ENCODE measurements at regions not wholly inside any gene's neighbourhood (a gene's known extent, or its start where the extent isn't known, plus 50 kb on each side); places are given as distances from the start of the nearest gene placed in this dataset.

DNA sequence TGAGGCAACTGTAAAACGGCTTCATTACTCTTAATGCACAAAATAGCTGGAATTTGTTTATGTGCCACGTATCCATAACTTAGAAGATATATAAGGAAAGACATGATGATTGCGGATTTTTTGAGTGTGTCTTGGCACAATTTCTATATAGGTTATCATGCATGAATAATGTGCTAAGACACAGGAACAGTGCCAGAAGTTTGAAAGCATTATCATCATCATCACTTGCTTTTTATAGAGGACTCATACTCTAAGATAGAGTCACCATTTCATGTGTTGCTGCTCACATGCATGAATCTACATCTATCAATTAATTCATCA, 113.4 kb downstream of the ELOVL4 start:
- H3K27me3 ChIP-seq (ENCODE audit: control insufficient read depth in 5 of 5, insufficient read depth in 4 of 5, low read length in 5 of 5): no peaks in the 10 kb centered on the region
- H3K4me3 ChIP-seq (ENCODE audit: low read depth in 1 of 5, low read length in 5 of 5): no peak overlapping the region
- no peak overlapping the region for H3K9ac ChIP-seq (ENCODE audit: low read length in 5 of 5)
- H3K4me1 ChIP-seq (ENCODE audit: control insufficient read depth in 5 of 5, insufficient read depth in 5 of 5, low read length in 5 of 5): no peaks in the 10 kb centered on the region
- H3K9me3 ChIP-seq (ENCODE audit: control insufficient read depth in 5 of 5, low read length in 5 of 5): no peaks in the 10 kb centered on the region
- no peaks in the 10 kb centered on the region for H3K36me3 ChIP-seq (ENCODE audit: control insufficient read depth in 5 of 5, insufficient read depth in 5 of 5, low read length in 5 of 5)
- H3K27ac ChIP-seq (ENCODE audit: low read depth, low read length): no peak overlapping the region

DNA sequence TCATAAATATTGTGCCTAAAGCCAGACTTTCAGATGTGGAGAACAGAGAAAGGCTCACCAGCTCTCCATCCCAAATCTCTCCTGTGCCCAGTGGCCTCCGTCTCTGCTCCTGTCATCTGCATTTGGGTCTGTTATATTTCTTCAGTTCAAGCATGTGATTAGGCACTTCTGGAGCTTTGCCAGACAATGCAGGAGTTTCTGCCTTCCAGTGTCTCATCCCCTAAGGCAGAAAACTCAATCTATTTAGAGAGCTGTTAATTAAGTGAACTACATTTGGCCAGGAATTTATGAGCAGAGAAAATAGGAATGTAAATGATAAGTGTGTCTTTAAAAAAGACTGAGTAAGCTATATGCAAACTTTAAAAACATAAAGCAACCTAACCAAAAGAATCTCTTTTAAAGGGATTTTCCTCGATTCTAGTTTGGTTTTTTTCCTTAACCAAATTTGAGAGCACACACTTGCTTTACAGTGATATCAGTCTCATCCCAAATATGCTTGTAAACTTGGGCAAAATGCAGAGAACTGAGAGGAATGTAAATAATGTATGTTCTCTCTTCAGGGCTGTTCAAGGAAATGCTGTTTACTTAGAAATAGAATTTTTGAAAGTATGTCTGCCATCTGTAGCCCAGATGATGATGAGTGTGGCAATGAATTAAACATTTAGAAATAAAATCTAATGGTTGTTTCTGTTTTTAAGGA, 113.9 kb downstream of the ELOVL4 start:
- Histone ChIP-seq H3K36me3 (ENCODE audit: control insufficient read depth in 5 of 5, insufficient read depth in 5 of 5, low read length in 5 of 5) (no peaks in the 10 kb centered on the region), H3K27me3 (ENCODE audit: control insufficient read depth in 5 of 5, insufficient read depth in 4 of 5, low read length in 5 of 5) (no peaks in the 10 kb centered on the region), H3K9ac (ENCODE audit: low read length in 5 of 5) (no peak overlapping the region), H3K27ac (ENCODE audit: low read depth, low read length) (no peak overlapping the region), H3K9me3 (ENCODE audit: control insufficient read depth in 5 of 5, low read length in 5 of 5) (no peaks in the 10 kb centered on the region), H3K4me3 (ENCODE audit: low read depth in 1 of 5, low read length in 5 of 5) (no peak overlapping the region), H3K4me1 (ENCODE audit: control insufficient read depth in 5 of 5, insufficient read depth in 5 of 5, low read length in 5 of 5) (no peaks in the 10 kb centered on the region)

DNA sequence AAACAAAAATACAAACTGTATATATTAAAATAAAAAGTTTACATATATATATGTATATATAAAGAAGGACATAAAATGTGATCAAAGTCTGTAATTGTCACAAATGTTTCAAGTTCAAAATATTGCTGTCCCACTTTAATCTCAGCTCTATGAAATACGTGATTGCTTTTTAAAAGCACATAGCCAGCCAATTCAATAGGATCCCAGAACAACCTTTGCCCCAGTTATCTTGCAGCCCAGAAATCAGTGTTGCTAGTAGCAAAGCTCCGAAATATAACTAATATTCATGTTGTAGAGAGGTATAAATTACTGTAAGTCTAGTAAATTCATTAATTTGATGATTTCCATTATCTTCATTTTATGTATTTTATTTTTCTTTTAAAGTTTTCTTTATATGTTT, 114.6 kb downstream of the ELOVL4 start:
- no peaks in the 10 kb centered on the region for H3K36me3 ChIP-seq (ENCODE audit: control insufficient read depth in 5 of 5, insufficient read depth in 5 of 5, low read length in 5 of 5)
- no peaks in the 10 kb centered on the region for H3K27me3 ChIP-seq (ENCODE audit: control insufficient read depth in 5 of 5, insufficient read depth in 4 of 5, low read length in 5 of 5)
- no peaks in the 10 kb centered on the region for H3K9me3 ChIP-seq (ENCODE audit: control insufficient read depth in 5 of 5, low read length in 5 of 5)
- H3K9ac ChIP-seq (ENCODE audit: low read length in 5 of 5): no peak overlapping the region
- H3K4me3 ChIP-seq (ENCODE audit: low read depth in 1 of 5, low read length in 5 of 5): no peak overlapping the region
- H3K4me1 ChIP-seq (ENCODE audit: control insufficient read depth in 5 of 5, insufficient read depth in 5 of 5, low read length in 5 of 5): no peaks in the 10 kb centered on the region
- H3K27ac ChIP-seq (ENCODE audit: low read depth, low read length): no peak overlapping the region

DNA sequence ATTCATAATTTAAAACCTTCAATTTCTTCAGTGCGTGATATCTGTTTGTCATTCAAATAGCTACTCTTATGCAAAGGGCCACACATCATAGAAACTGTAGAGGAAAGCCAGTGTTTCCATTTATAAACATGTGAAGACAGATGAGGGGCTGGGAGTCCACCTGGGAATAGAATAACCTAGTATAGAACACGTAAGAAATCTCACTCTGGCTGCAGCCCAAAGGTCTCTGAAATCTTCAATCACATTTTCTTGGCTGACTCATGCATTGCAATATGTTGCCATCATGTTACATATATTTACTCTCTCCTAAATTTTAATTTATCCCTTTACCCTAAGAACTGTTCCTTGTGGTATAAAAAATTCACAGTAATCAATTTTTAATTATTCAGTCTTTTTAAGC, 123.2 kb downstream of the ELOVL4 start:
- H3K4me1 ChIP-seq (ENCODE audit: control insufficient read depth in 5 of 5, insufficient read depth in 5 of 5, low read length in 5 of 5): no peaks in the 10 kb centered on the region
- no peaks in the 10 kb centered on the region for H3K27me3 ChIP-seq (ENCODE audit: control insufficient read depth in 5 of 5, insufficient read depth in 4 of 5, low read length in 5 of 5)
- no peaks in the 10 kb centered on the region for H3K36me3 ChIP-seq (ENCODE audit: control insufficient read depth in 5 of 5, insufficient read depth in 5 of 5, low read length in 5 of 5)
- peaks cover 0 to 3% (median 2%) of the 10 kb centered on the region in 5 donors for H3K9me3 ChIP-seq (ENCODE audit: control insufficient read depth in 5 of 5, low read length in 5 of 5)
- no peak overlapping the region for H3K4me3 ChIP-seq (ENCODE audit: low read depth in 1 of 5, low read length in 5 of 5)
- no peak overlapping the region for H3K27ac ChIP-seq (ENCODE audit: low read depth, low read length)
- no peak overlapping the region for H3K9ac ChIP-seq (ENCODE audit: low read length in 5 of 5)

DNA sequence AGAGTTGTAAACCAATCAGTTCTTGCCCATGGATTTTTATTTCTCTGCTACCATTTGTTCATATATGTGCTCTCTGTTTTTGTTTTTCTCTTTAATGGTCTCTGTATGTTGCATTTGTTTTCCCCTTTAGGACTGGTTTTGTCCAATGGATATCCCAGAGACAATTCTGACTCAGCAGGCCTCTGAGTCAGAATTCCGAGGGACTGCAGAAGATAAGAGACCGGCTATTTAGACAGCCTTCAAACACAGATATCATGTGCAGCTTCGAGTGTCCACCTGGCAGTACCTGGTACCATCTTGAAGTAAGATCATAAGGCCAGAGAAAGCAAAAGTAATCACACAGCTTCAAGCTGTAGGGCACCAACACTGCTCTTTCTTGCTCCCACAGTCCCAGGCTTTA, 125.5 kb downstream of the ELOVL4 start:
- Histone ChIP-seq H3K4me3 (ENCODE audit: low read depth in 1 of 5, low read length in 5 of 5) (no peak overlapping the region), H3K4me1 (ENCODE audit: control insufficient read depth in 5 of 5, insufficient read depth in 5 of 5, low read length in 5 of 5) (no peaks in the 10 kb centered on the region), H3K9me3 (ENCODE audit: control insufficient read depth in 5 of 5, low read length in 5 of 5) (peaks cover 0 to 3% (median 2%) of the 10 kb centered on the region in 5 donors), H3K27me3 (ENCODE audit: control insufficient read depth in 5 of 5, insufficient read depth in 4 of 5, low read length in 5 of 5) (no peaks in the 10 kb centered on the region), H3K36me3 (ENCODE audit: control insufficient read depth in 5 of 5, insufficient read depth in 5 of 5, low read length in 5 of 5) (no peaks in the 10 kb centered on the region), H3K9ac (ENCODE audit: low read length in 5 of 5) (no peak overlapping the region), H3K27ac (ENCODE audit: low read depth, low read length) (no peak overlapping the region)

DNA sequence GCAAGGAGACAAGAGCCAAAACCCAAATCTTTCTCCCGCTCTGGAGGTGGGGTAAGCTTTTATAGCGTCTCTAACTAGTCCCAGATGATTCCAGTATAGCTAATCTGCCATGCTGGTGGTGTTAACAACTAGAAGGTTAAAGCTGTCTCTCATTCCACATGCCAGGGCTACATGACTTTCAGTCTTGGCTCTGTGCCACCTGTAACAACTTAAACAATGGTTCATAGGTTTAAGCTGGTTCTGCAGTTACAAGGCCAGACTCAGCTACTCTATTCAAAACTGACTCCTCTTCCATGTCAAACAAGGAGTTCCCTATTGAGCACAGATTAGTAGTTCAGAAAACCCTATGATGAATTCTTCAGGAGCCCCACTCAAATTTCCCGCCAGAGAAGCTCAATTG, 128.9 kb downstream of the ELOVL4 start:
- Histone ChIP-seq H3K4me3 (ENCODE audit: low read depth in 1 of 5, low read length in 5 of 5) (no peak overlapping the region), H3K36me3 (ENCODE audit: control insufficient read depth in 5 of 5, insufficient read depth in 5 of 5, low read length in 5 of 5) (no peaks in the 10 kb centered on the region), H3K27me3 (ENCODE audit: control insufficient read depth in 5 of 5, insufficient read depth in 4 of 5, low read length in 5 of 5) (no peaks in the 10 kb centered on the region), H3K9ac (ENCODE audit: low read length in 5 of 5) (no peak overlapping the region), H3K27ac (ENCODE audit: low read depth, low read length) (no peak overlapping the region), H3K4me1 (ENCODE audit: control insufficient read depth in 5 of 5, insufficient read depth in 5 of 5, low read length in 5 of 5) (no peaks in the 10 kb centered on the region), H3K9me3 (ENCODE audit: control insufficient read depth in 5 of 5, low read length in 5 of 5) (no peaks in the 10 kb centered on the region)

DNA sequence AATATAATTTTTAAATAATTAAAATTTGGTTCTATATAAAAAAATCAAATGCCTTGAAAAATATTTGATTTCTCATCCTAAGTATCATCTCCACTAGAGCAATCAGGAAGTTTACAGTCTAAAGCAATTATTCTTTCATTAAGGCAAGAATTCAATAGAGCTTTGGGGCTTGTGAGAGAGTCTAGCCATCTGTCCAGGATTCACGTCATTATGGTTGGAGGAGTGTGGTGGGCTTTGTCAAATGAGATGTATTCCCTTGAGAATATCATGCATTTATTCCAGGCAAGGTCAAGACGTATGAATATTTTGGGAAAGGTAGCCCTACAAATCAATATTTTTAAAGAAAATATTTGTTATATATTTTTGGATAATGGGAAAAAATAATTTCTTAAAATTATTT, 132.4 kb downstream of the ELOVL4 start:
- Histone ChIP-seq H3K4me1 (ENCODE audit: control insufficient read depth in 5 of 5, insufficient read depth in 5 of 5, low read length in 5 of 5) (peaks cover 0 to 5% (median 4%) of the 10 kb centered on the region in 5 donors), H3K9ac (ENCODE audit: low read length in 5 of 5) (no peak overlapping the region), H3K36me3 (ENCODE audit: control insufficient read depth in 5 of 5, insufficient read depth in 5 of 5, low read length in 5 of 5) (no peaks in the 10 kb centered on the region), H3K27ac (ENCODE audit: low read depth, low read length) (no peak overlapping the region), H3K27me3 (ENCODE audit: control insufficient read depth in 5 of 5, insufficient read depth in 4 of 5, low read length in 5 of 5) (no peaks in the 10 kb centered on the region), H3K4me3 (ENCODE audit: low read depth in 1 of 5, low read length in 5 of 5) (no peak overlapping the region), H3K9me3 (ENCODE audit: control insufficient read depth in 5 of 5, low read length in 5 of 5) (no peaks in the 10 kb centered on the region)

DNA sequence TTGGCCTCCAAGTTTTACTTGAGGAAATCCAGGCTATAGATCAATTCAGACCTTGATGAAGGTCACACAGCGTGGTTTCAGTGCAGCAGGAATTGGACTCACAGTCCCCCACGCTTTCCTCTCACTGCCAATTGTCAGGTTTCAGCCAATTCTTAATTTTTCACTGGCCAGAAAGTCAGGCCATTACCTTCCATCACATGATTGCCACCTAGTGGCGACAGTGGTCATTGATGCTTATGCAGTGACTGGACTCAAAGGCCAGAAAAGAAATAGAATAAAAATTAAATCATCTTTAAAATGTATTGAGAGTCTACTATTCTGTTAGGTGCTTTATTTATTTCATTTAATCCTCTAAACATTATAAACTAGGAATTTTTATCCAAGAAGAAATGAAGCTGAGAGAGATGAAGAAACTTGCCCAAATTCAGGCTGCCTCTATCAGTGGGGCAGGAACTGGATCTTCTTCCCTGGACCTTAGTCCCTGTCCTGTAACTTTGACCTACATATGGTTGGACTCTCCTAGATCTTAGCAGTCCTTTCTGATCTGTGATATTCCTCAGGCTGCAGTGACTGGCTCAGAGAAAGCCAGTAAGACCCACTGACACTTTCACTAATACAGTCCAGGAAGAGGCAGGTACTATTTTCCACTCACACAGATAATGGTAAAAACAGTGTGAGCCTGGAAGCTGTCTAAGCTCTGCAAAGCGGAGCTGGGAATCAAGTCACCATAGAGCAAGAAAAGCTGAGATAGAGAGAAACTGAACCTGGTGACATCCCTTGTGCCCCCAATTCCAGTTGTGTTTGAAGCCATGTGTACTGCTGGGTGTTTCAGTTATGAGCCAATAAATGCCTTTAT, 133.3 kb downstream of the ELOVL4 start:
- Histone ChIP-seq H3K4me3 (ENCODE audit: low read depth in 1 of 5, low read length in 5 of 5) (no peak overlapping the region), H3K27ac (ENCODE audit: low read depth, low read length) (no peak overlapping the region), H3K27me3 (ENCODE audit: control insufficient read depth in 5 of 5, insufficient read depth in 4 of 5, low read length in 5 of 5) (no peaks in the 10 kb centered on the region), H3K9me3 (ENCODE audit: control insufficient read depth in 5 of 5, low read length in 5 of 5) (no peaks in the 10 kb centered on the region), H3K4me1 (ENCODE audit: control insufficient read depth in 5 of 5, insufficient read depth in 5 of 5, low read length in 5 of 5) (peaks cover 0 to 9% (median 4%) of the 10 kb centered on the region in 5 donors), H3K36me3 (ENCODE audit: control insufficient read depth in 5 of 5, insufficient read depth in 5 of 5, low read length in 5 of 5) (no peaks in the 10 kb centered on the region), H3K9ac (ENCODE audit: low read length in 5 of 5) (no peak overlapping the region)

DNA sequence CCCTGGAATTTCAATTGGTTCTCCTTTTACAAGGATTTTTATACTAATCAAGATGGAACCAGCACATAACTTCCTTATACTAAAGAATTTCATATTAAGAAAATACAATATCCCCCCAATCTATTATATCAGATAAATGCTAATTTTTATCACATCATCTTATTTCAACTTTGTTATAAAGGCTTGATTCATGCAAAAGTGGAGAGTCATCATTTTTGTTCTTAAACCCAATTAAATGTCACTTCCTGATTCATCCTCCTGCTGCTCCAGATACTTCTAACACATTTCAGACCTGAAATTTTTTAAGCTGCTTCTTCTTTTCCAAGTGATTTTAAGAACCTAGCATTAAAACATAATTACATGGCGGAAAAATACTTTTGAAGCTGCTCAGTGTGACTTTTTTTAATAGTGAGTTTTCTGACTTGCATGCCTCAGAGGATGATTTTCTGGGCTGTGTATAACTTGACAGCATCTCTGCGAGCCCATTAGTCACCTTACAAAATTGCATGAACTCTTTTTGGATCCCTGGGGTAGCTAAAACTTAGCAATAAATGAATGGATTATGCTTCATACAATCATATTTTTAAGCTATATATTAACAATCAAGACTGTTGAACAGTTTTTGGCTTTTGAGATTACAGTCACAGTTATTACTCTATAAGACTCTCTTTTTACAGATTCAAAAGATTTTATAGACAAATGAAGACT, 134.1 kb downstream of the ELOVL4 start:
- Histone ChIP-seq H3K27ac (ENCODE audit: low read depth, low read length) (no peak overlapping the region), H3K4me3 (ENCODE audit: low read depth in 1 of 5, low read length in 5 of 5) (no peak overlapping the region), H3K9ac (ENCODE audit: low read length in 5 of 5) (no peak overlapping the region), H3K27me3 (ENCODE audit: control insufficient read depth in 5 of 5, insufficient read depth in 4 of 5, low read length in 5 of 5) (no peaks in the 10 kb centered on the region), H3K4me1 (ENCODE audit: control insufficient read depth in 5 of 5, insufficient read depth in 5 of 5, low read length in 5 of 5) (peaks cover 0 to 9% (median 4%) of the 10 kb centered on the region in 5 donors), H3K36me3 (ENCODE audit: control insufficient read depth in 5 of 5, insufficient read depth in 5 of 5, low read length in 5 of 5) (no peaks in the 10 kb centered on the region), H3K9me3 (ENCODE audit: control insufficient read depth in 5 of 5, low read length in 5 of 5) (no peaks in the 10 kb centered on the region)

DNA sequence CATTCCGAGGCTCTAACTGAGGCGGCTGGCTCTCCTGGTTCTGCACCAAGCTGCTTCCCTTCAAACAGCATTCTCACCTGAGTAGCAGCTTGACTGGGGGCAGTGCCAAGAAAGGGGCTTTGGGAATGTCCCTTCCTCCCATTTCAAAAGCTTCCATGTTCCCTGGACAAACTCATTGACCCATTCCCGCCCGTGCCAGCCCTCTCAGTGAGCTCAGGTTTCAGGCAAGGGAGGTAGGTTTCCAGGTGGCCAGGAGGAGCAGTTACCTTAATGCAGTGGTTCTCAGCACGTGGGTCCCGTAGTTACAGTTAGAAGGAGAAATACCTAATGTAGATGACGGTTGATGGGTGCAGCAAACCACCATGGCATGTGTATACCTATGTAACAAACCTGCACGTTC, 135.2 kb downstream of the ELOVL4 start:
- Histone ChIP-seq H3K9me3 (ENCODE audit: control insufficient read depth in 5 of 5, low read length in 5 of 5) (no peaks in the 10 kb centered on the region), H3K9ac (ENCODE audit: low read length in 5 of 5) (no peak overlapping the region), H3K27me3 (ENCODE audit: control insufficient read depth in 5 of 5, insufficient read depth in 4 of 5, low read length in 5 of 5) (no peaks in the 10 kb centered on the region), H3K4me3 (ENCODE audit: low read depth in 1 of 5, low read length in 5 of 5) (no peak overlapping the region), H3K36me3 (ENCODE audit: control insufficient read depth in 5 of 5, insufficient read depth in 5 of 5, low read length in 5 of 5) (no peaks in the 10 kb centered on the region), H3K27ac (ENCODE audit: low read depth, low read length) (no peak overlapping the region), H3K4me1 (ENCODE audit: control insufficient read depth in 5 of 5, insufficient read depth in 5 of 5, low read length in 5 of 5) (peaks cover 0 to 9% (median 4%) of the 10 kb centered on the region in 5 donors)

All from subcutaneous abdominal adipose tissue (tissue), 5 donors.